SU-DHL-6 (cell line): ENCODE measurements at regions not wholly inside any gene's neighbourhood (a gene's known extent, or its start where the extent isn't known, plus 50 kb on each side); places are given as distances from the start of the nearest gene placed in this dataset.

Source experiments
- H2AFZ ChIP-seq: fragments of 200-600 bp; sonication (generic); 2 replicates; pipeline ENCODE4 v1.6.1; 2014; ENCODE audit warnings: low read depth, mild to moderate bottlenecking, moderate library complexity, mixed read lengths, antibody characterized with exemption, low read length; ENCODE audit not compliant: severe bottlenecking
- H3F3A ChIP-seq: fragments of 200-600 bp; shearing (Covaris generic); 2 replicates; pipeline ENCODE4 v1.6.0; 2016; ENCODE audit warnings: antibody characterized with exemption, mild to moderate bottlenecking; ENCODE audit not compliant: insufficient read depth
- H3K27ac ChIP-seq: fragments of 200-600 bp; sonication (generic); 2 replicates; pipeline ENCODE4 v1.5.1; 2016; ENCODE audit warnings: low read depth, mild to moderate bottlenecking, low read length, moderate library complexity, mixed read lengths
- H3K27me3 ChIP-seq: fragments of 200-600 bp; sonication (generic), shearing (Covaris generic); 2 replicates; pipeline ENCODE4 v1.6.0; 2014; ENCODE audit warnings: mild to moderate bottlenecking, low read length
- H3K36me3 ChIP-seq: fragments of 200-600 bp; sonication (generic); 2 replicates; pipeline ENCODE4 v1.6.1; 2014; ENCODE audit warnings: mild to moderate bottlenecking, low read length, mixed read lengths
- H3K4me2 ChIP-seq: fragments of 300-600, 200-600 bp; shearing (Covaris generic), sonication (generic); 2 replicates; pipeline ENCODE4 v1.6.0; 2014; ENCODE audit warnings: low read length, low read depth, mild to moderate bottlenecking; ENCODE audit not compliant: poor library complexity, severe bottlenecking
- H3K4me3 ChIP-seq: fragments of 200-600 bp; sonication (generic); 2 replicates; pipeline ENCODE4 v1.5.1; 2014; ENCODE audit warnings: antibody characterized with exemption, low read length, mild to moderate bottlenecking, mixed read lengths; ENCODE audit not compliant: insufficient read depth, poor library complexity, severe bottlenecking
- H3K79me2 ChIP-seq: fragments of 200-600 bp; sonication (generic); 2 replicates; pipeline ENCODE4 v1.6.1; 2014; ENCODE audit warnings: mild to moderate bottlenecking, low read length, moderate library complexity; ENCODE audit not compliant: insufficient read depth
- H3K9ac ChIP-seq: fragments of 200-600 bp; sonication (generic); 2 replicates; pipeline ENCODE4 v1.7.0; 2014; ENCODE audit warnings: mild to moderate bottlenecking, low read length
- H3K9me2 ChIP-seq: fragments of 200-600 bp; sonication (generic); replicated peaks from 2 replicates; pipeline ENCODE4 v1.6.1; 2014; ENCODE audit warnings: low read length; ENCODE audit not compliant: insufficient read depth
- H3K9me3 ChIP-seq: fragments of 200-600 bp; sonication (generic); 2 replicates; pipeline ENCODE4 v1.6.1; 2014; ENCODE audit warnings: low read length, mixed read lengths; ENCODE audit not compliant: insufficient read depth
- H4K20me1 ChIP-seq: fragments of 200-600 bp; sonication (generic); 2 replicates; pipeline ENCODE4 v1.6.1; 2014; ENCODE audit warnings: low read depth, mild to moderate bottlenecking, antibody characterized with exemption, low read length, moderate library complexity, mixed read lengths
- CTCF ChIP-seq: fragments of 200-600 bp; sonication (generic); IDR thresholded peaks from one replicate; pipeline ENCODE4 v1.5.1; 2017; ENCODE audit warnings: antibody characterized with exemption, mild to moderate bottlenecking, low read length, moderate library complexity; ENCODE audit not compliant: insufficient read depth, poor library complexity, severe bottlenecking
- EZH2phosphoT487 ChIP-seq: fragments of 200-600 bp; sonication (generic), shearing (Covaris generic); conservative IDR thresholded peaks from 2 replicates; pipeline ENCODE4 v1.6.1; 2018; ENCODE audit warnings: mild to moderate bottlenecking, antibody characterized with exemption, low read length, moderate library complexity, mixed read lengths

GRCh38 chr3:27986234-27986879 lies 255.1 kb upstream of the CMC1 start:
- Histone ChIP-seq H3K4me2 (no peak overlapping the region), H3K79me2 (no peaks in the 10 kb centered on the region), H3F3A (no peaks in the 10 kb centered on the region), H3K9ac (no peak overlapping the region), H3K27me3 (no peaks in the 10 kb centered on the region), H3K27ac (no peak overlapping the region), H3K9me3 (no peaks in the 10 kb centered on the region), H3K9me2 (no peaks in the 10 kb centered on the region), H3K4me3 (no peak overlapping the region), H3K36me3 (no peaks in the 10 kb centered on the region), H2AFZ (no peak overlapping the region), H4K20me1 (no peaks in the 10 kb centered on the region)
- TF ChIP-seq EZH2phosphoT487 (no peak), CTCF (no peak)

- H2AFZ ChIP-seq = no peak overlapping the region
- no peaks in the 10 kb centered on the region for H3F3A ChIP-seq
- H3K36me3 ChIP-seq = no peaks in the 10 kb centered on the region
- H4K20me1 ChIP-seq = no peaks in the 10 kb centered on the region
- H3K4me3 ChIP-seq = no peak overlapping the region
- no peak overlapping the region for H3K4me2 ChIP-seq
- H3K27ac ChIP-seq = no peak overlapping the region
- no peaks in the 10 kb centered on the region for H3K27me3 ChIP-seq
- no peaks in the 10 kb centered on the region for H3K79me2 ChIP-seq
- H3K9me2 ChIP-seq = no peaks in the 10 kb centered on the region
- no peak overlapping the region for H3K9ac ChIP-seq
- no peak for TF ChIP-seq EZH2phosphoT487
- TF ChIP-seq CTCF = no peak
- no peaks in the 10 kb centered on the region for H3K9me3 ChIP-seq
Observed at GRCh38 chr3:27990324-27990723, 251.1 kb upstream of the CMC1 start.

DNA sequence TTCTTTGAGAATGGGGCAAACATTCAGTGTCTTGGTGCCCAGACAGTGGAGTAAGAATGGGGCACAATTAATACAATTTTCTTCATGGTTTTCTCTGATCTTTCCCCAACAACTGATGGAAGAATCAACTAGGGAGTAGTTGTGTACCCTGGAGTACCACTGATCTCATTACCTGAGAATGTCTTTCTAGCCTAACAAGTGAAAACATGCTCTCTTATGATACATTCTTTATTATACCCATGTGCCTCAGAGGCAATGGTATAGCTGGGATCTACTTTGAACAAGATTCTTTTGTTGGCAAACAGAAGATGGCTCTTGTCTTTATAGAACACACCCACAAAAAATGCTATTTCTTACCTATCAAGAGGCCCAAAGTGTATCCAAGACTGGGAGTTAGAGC lies 250.6 kb upstream of the CMC1 start:
- H3K27ac ChIP-seq = no peak overlapping the region
- no peaks in the 10 kb centered on the region for H4K20me1 ChIP-seq
- H3K4me2 ChIP-seq = no peak overlapping the region
- no peaks in the 10 kb centered on the region for H3K27me3 ChIP-seq
- no peaks in the 10 kb centered on the region for H3F3A ChIP-seq
- H2AFZ ChIP-seq = no peak overlapping the region
- H3K36me3 ChIP-seq = no peaks in the 10 kb centered on the region
- no peak overlapping the region for H3K9ac ChIP-seq
- no peaks in the 10 kb centered on the region for H3K9me2 ChIP-seq
- no peaks in the 10 kb centered on the region for H3K79me2 ChIP-seq
- H3K9me3 ChIP-seq = no peaks in the 10 kb centered on the region
- TF ChIP-seq EZH2phosphoT487 = no peak
- no peak for TF ChIP-seq CTCF
- no peak overlapping the region for H3K4me3 ChIP-seq

DNA sequence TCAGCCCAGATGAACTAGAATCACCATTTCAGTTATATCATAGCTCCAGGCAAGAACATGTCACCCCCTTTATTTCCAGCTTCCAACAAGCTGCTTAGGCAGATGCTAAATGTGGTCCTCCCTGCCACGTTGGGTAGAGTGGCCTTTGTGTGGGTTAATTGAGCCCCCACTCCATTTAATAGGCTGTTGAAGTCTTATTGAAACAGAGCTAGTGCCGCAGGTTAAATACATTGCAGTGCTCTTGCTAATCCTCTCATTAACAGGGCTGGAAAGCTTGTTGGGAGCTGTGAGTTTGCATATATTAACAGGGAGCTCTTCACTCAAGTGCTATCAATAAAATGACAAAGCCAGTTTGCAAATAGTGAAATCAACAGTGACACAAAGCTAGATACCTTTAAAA lies 248.4 kb upstream of the CMC1 start:
- no peak overlapping the region for H3K27ac ChIP-seq
- no peaks in the 10 kb centered on the region for H3K9me3 ChIP-seq
- no peak overlapping the region for H3K9ac ChIP-seq
- H3K9me2 ChIP-seq = no peaks in the 10 kb centered on the region
- TF ChIP-seq CTCF (no peak), EZH2phosphoT487 (no peak)
- H3F3A ChIP-seq = no peaks in the 10 kb centered on the region
- no peaks in the 10 kb centered on the region for H3K79me2 ChIP-seq
- H3K4me3 ChIP-seq = no peak overlapping the region
- H4K20me1 ChIP-seq = no peaks in the 10 kb centered on the region
- no peaks in the 10 kb centered on the region for H3K27me3 ChIP-seq
- no peak overlapping the region for H3K4me2 ChIP-seq
- no peak overlapping the region for H2AFZ ChIP-seq
- H3K36me3 ChIP-seq = no peaks in the 10 kb centered on the region
